MM.1S (cell line): ENCODE measurements at regions not wholly inside any gene's neighbourhood (a gene's known extent, or its start where the extent isn't known, plus 50 kb on each side); places are given as distances from the start of the nearest gene placed in this dataset.

ENCODE experiments used
- DNase-seq: peaks from one replicate; pipeline ENCODE4 v3.0.0-alpha.2; 2015
- H2AFZ ChIP-seq: fragments of 300-600 bp; sonication (generic); 2 replicates; pipeline ENCODE4 v1.6.0; 2016; ENCODE audit warnings: antibody characterized with exemption, low read length
- H3F3A ChIP-seq: fragments of 300-600 bp; sonication (generic); 2 replicates; pipeline ENCODE4 v1.6.1; 2016; ENCODE audit warnings: mild to moderate bottlenecking, antibody characterized with exemption, low read length, moderate library complexity, mixed read lengths; ENCODE audit not compliant: insufficient read depth
- H3K27ac ChIP-seq: fragments of 300-600 bp; sonication (generic); 2 replicates; pipeline ENCODE4 v1.5.1; 2016; ENCODE audit warnings: mild to moderate bottlenecking, low read length
- H3K27me3 ChIP-seq: fragments of 300-600 bp; sonication (generic); replicated peaks from 2 replicates; pipeline ENCODE4 v1.6.0; 2016; ENCODE audit warnings: low read length; ENCODE audit not compliant: insufficient read depth
- H3K36me3 ChIP-seq: fragments of 300-600 bp; sonication (generic); replicated peaks from 2 replicates; pipeline ENCODE4 v1.6.1; 2016; ENCODE audit warnings: mild to moderate bottlenecking, low read length, mixed read lengths; ENCODE audit not compliant: insufficient read depth
- H3K4me1 ChIP-seq: fragments of 300-600 bp; sonication (generic); 2 replicates; pipeline ENCODE4 v1.6.1; 2016; ENCODE audit warnings: low read length, mixed read lengths
- H3K4me2 ChIP-seq: fragments of 300-600 bp; sonication (generic); 2 replicates; pipeline ENCODE4 v1.6.0; 2016; ENCODE audit warnings: low read depth, low read length
- H3K4me3 ChIP-seq: fragments of 300-600 bp; sonication (generic); 2 replicates; pipeline ENCODE4 v1.5.1; 2016; ENCODE audit warnings: low read length, mixed read lengths
- H3K79me2 ChIP-seq: fragments of 300-600 bp; sonication (generic); 2 replicates; pipeline ENCODE4 v1.6.1; 2016; ENCODE audit warnings: mixed run types, low read length, mixed read lengths
- H3K9ac ChIP-seq: fragments of 300-600 bp; sonication (generic); 2 replicates; pipeline ENCODE4 v1.6.1; 2016; ENCODE audit warnings: low read length, mixed read lengths
- H3K9me2 ChIP-seq: fragments of 300-600 bp; sonication (generic); replicated peaks from 2 replicates; pipeline ENCODE4 v1.6.1; 2016; ENCODE audit warnings: mild to moderate bottlenecking, low read length, mixed read lengths; ENCODE audit not compliant: insufficient read depth
- H3K9me3 ChIP-seq: fragments of 300-600 bp; sonication (generic); replicated peaks from 2 replicates; pipeline ENCODE4 v1.6.1; 2016; ENCODE audit warnings: mild to moderate bottlenecking, low read length, mixed read lengths; ENCODE audit not compliant: insufficient read depth
- H4K20me1 ChIP-seq: fragments of 300-600 bp; sonication (generic); 2 replicates; pipeline ENCODE4 v1.6.1; 2016; ENCODE audit warnings: mild to moderate bottlenecking, low read length, moderate library complexity, mixed read lengths; ENCODE audit not compliant: insufficient read depth
- CTCF ChIP-seq: fragments of 300-600 bp; sonication (generic); IDR thresholded peaks from 2 replicates; pipeline ENCODE4 v1.5.1; 2016; ENCODE audit warnings: antibody characterized with exemption, low read length, mixed read lengths
- EZH2 ChIP-seq: fragments of 300-600 bp; sonication (generic); optimal IDR thresholded peaks from 2 replicates; pipeline ENCODE3; 2017; ENCODE audit warnings: low read depth, mild to moderate bottlenecking, antibody characterized with exemption, low read length, mixed read lengths
- EZH2phosphoT487 ChIP-seq: fragments of 300-600 bp; sonication (generic); IDR thresholded peaks from 2 replicates; pipeline ENCODE4 v1.6.1; 2018; ENCODE audit warnings: antibody characterized with exemption, low read length

- no peaks in the 10 kb centered on the region for H3K9me2 ChIP-seq
- no peaks in the 10 kb centered on the region for H4K20me1 ChIP-seq
- H3K27ac ChIP-seq: no peak overlapping the region
- no peak overlapping the region for H2AFZ ChIP-seq
- no peaks in the 10 kb centered on the region for H3K79me2 ChIP-seq
- H3K4me3 ChIP-seq: no peak overlapping the region
- H3K36me3 ChIP-seq: no peaks in the 10 kb centered on the region
- H3K27me3 ChIP-seq: no peaks in the 10 kb centered on the region
- H3F3A ChIP-seq: no peaks in the 10 kb centered on the region
- no peak for TF ChIP-seq EZH2
- H3K4me1 ChIP-seq: no peaks in the 10 kb centered on the region
- H3K9ac ChIP-seq: no peak overlapping the region
- no peak for DNase-seq
- no peaks in the 10 kb centered on the region for H3K9me3 ChIP-seq
- H3K4me2 ChIP-seq: no peak overlapping the region
These were observed 63.8 kb downstream of the SLITRK2 start for GRCh38 chrX:145881175-145881995.

GRCh38 chrX:145886469-145886868 lies 68.8 kb downstream of the SLITRK2 start:
- Histone ChIP-seq H4K20me1 (no peaks in the 10 kb centered on the region), H3K9me2 (no peaks in the 10 kb centered on the region), H3K4me1 (no peaks in the 10 kb centered on the region), H3K4me2 (no peak overlapping the region), H3K4me3 (no peak overlapping the region), H3K9me3 (no peaks in the 10 kb centered on the region), H3K36me3 (no peaks in the 10 kb centered on the region), H3K27ac (no peak overlapping the region), H3K27me3 (no peaks in the 10 kb centered on the region), H3K79me2 (no peaks in the 10 kb centered on the region), H2AFZ (no peak overlapping the region), H3K9ac (no peak overlapping the region), H3F3A (no peaks in the 10 kb centered on the region)
- TF ChIP-seq EZH2phosphoT487 (no peak), CTCF (no peak), EZH2 (no peak)
- no peak for DNase-seq

- H3K9me3 ChIP-seq: no peaks in the 10 kb centered on the region
- no peaks in the 10 kb centered on the region for H3F3A ChIP-seq
- no peaks in the 10 kb centered on the region for H3K4me1 ChIP-seq
- no peaks in the 10 kb centered on the region for H3K27me3 ChIP-seq
- no peaks in the 10 kb centered on the region for H3K36me3 ChIP-seq
- no peak overlapping the region for H2AFZ ChIP-seq
- H3K27ac ChIP-seq: no peak overlapping the region
- TF ChIP-seq EZH2 (no peak), CTCF (no peak), EZH2phosphoT487 (no peak)
- no peak for DNase-seq
- H3K4me3 ChIP-seq: no peak overlapping the region
- H3K79me2 ChIP-seq: no peaks in the 10 kb centered on the region
- H3K4me2 ChIP-seq: no peak overlapping the region
- no peak overlapping the region for H3K9ac ChIP-seq
- H4K20me1 ChIP-seq: no peaks in the 10 kb centered on the region
- H3K9me2 ChIP-seq: no peaks in the 10 kb centered on the region
These were observed 92.4 kb downstream of the SLITRK2 start for GRCh38 chrX:145910017-145910416.

GRCh38 chrX:145919400-145919799 lies 101.8 kb downstream of the SLITRK2 start:
- no peak overlapping the region for H3K4me2 ChIP-seq
- H3K27ac ChIP-seq: no peak overlapping the region
- no peak overlapping the region for H2AFZ ChIP-seq
- no peaks in the 10 kb centered on the region for H4K20me1 ChIP-seq
- H3F3A ChIP-seq: no peaks in the 10 kb centered on the region
- no peaks in the 10 kb centered on the region for H3K4me1 ChIP-seq
- H3K36me3 ChIP-seq: no peaks in the 10 kb centered on the region
- no peak overlapping the region for H3K9ac ChIP-seq
- H3K9me3 ChIP-seq: no peaks in the 10 kb centered on the region
- no peak for DNase-seq
- H3K4me3 ChIP-seq: no peak overlapping the region
- no peaks in the 10 kb centered on the region for H3K79me2 ChIP-seq
- no peaks in the 10 kb centered on the region for H3K27me3 ChIP-seq
- TF ChIP-seq EZH2phosphoT487: no peak
- TF ChIP-seq CTCF: no peak
- no peak for TF ChIP-seq EZH2
- H3K9me2 ChIP-seq: no peaks in the 10 kb centered on the region
